ENCODE measurements at regions not wholly inside any gene's neighbourhood (a gene's known extent, or its start where the extent isn't known, plus 50 kb on each side); places are given as distances from the start of the nearest gene placed in this dataset.

GRCh38 chr7:17234030-17234397 is 64.4 kb upstream of the AHR start (continued):
- no peak for TF ChIP-seq HNF1A (IDR thresholded peaks at IDR 0.05; ENCODE audit: low read depth)
- no peak for TF ChIP-seq HNF1A (CRISPR knock-in tag; IDR thresholded peaks at IDR 0.05; ENCODE audit: borderline replicate concordance)
- TF ChIP-seq ZSCAN21 (CRISPR knock-in tag; IDR thresholded peaks at IDR 0.05; ENCODE audit: borderline replicate concordance) = no peak
- TF ChIP-seq, protein P1, sequence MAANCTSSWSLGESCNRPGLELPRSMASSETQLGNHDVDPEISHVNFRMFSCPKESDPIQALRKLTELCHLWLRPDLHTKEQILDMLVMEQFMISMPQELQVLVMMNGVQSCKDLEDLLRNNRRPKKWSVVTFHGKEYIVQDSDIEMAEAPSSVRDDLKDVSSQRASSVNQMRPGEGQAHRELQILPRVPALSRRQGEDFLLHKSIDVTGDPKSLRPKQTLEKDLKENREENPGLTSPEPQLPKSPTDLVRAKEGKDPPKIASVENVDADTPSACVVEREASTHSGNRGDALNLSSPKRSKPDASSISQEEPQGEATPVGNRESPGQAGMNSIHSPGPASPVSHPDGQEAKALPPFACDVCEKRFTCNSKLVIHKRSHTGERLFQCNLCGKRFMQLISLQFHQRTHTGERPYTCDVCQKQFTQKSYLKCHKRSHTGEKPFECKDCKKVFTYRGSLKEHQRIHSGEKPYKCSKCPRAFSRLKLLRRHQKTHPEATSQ (CRISPR knock-in tag; IDR thresholded peaks at IDR 0.05; ENCODE audit: borderline replicate concordance) = no peak
- TF ChIP-seq, protein P2, sequence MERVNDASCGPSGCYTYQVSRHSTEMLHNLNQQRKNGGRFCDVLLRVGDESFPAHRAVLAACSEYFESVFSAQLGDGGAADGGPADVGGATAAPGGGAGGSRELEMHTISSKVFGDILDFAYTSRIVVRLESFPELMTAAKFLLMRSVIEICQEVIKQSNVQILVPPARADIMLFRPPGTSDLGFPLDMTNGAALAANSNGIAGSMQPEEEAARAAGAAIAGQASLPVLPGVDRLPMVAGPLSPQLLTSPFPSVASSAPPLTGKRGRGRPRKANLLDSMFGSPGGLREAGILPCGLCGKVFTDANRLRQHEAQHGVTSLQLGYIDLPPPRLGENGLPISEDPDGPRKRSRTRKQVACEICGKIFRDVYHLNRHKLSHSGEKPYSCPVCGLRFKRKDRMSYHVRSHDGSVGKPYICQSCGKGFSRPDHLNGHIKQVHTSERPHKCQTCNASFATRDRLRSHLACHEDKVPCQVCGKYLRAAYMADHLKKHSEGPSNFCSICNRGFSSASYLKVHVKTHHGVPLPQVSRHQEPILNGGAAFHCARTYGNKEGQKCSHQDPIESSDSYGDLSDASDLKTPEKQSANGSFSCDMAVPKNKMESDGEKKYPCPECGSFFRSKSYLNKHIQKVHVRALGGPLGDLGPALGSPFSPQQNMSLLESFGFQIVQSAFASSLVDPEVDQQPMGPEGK (CRISPR knock-in tag; IDR thresholded peaks at IDR 0.05) = no peak
- TF ChIP-seq, protein P3, sequence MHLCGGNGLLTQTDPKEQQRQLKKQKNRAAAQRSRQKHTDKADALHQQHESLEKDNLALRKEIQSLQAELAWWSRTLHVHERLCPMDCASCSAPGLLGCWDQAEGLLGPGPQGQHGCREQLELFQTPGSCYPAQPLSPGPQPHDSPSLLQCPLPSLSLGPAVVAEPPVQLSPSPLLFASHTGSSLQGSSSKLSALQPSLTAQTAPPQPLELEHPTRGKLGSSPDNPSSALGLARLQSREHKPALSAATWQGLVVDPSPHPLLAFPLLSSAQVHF (CRISPR knock-in tag; IDR thresholded peaks at IDR 0.05) = no peak
- TF ChIP-seq KLF12 (CRISPR knock-in tag; IDR thresholded peaks at IDR 0.05; ENCODE audit: borderline replicate concordance) = no peak
- TF ChIP-seq, protein P4, sequence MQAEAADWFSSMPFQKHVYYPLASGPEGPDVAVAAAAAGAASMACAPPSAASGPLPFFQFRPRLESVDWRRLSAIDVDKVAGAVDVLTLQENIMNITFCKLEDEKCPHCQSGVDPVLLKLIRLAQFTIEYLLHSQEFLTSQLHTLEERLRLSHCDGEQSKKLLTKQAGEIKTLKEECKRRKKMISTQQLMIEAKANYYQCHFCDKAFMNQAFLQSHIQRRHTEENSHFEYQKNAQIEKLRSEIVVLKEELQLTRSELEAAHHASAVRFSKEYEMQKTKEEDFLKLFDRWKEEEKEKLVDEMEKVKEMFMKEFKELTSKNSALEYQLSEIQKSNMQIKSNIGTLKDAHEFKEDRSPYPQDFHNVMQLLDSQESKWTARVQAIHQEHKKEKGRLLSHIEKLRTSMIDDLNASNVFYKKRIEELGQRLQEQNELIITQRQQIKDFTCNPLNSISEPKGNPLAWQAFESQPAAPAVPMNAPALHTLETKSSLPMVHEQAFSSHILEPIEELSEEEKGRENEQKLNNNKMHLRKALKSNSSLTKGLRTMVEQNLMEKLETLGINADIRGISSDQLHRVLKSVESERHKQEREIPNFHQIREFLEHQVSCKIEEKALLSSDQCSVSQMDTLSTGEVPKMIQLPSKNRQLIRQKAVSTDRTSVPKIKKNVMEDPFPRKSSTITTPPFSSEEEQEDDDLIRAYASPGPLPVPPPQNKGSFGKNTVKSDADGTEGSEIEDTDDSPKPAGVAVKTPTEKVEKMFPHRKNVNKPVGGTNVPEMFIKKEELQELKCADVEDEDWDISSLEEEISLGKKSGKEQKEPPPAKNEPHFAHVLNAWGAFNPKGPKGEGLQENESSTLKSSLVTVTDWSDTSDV (CRISPR knock-in tag; IDR thresholded peaks at IDR 0.05) = no peak
- no peak for TF ChIP-seq ZC3H4 (CRISPR knock-in tag; IDR thresholded peaks at IDR 0.05; ENCODE audit: borderline replicate concordance)

Measured in HepG2 (cell line).